ENCODE measurements at regions not wholly inside any gene's neighbourhood (a gene's known extent, or its start where the extent isn't known, plus 50 kb on each side); places are given as distances from the start of the nearest gene placed in this dataset.
"Not testable (repeated sequence)": the region's sequence is repeated elsewhere in the genome, so short reads cannot be mapped to it uniquely, and the experiment has no call there.

- H3K36me3 ChIP-seq (ENCODE audit: control insufficient read depth, insufficient read depth, low read length) = no peaks in the 10 kb centered on the region
- no peak overlapping the region for H3K9ac ChIP-seq (ENCODE audit: low read length)
- no peaks in the 10 kb centered on the region for H3K27me3 ChIP-seq (ENCODE audit: control insufficient read depth, insufficient read depth, low read length)
- no peak overlapping the region for H3K27ac ChIP-seq (ENCODE audit: low read depth, low read length)
- H3K4me1 ChIP-seq (ENCODE audit: control insufficient read depth, insufficient read depth, low read length) = no peaks in the 10 kb centered on the region
- H3K4me3 ChIP-seq (ENCODE audit: low read length) = no peak overlapping the region
Observed at GRCh38 chr10:34880817-34881216, 65.7 kb upstream of the PARD3 start.

- not testable (repeated sequence) for H3K27me3 ChIP-seq (ENCODE audit: control insufficient read depth, insufficient read depth, low read length); H3K27ac ChIP-seq (ENCODE audit: low read depth, low read length); H3K4me1 ChIP-seq (ENCODE audit: control insufficient read depth, insufficient read depth, low read length); H3K4me3 ChIP-seq (ENCODE audit: low read length); H3K9ac ChIP-seq (ENCODE audit: low read length); H3K36me3 ChIP-seq (ENCODE audit: control insufficient read depth, insufficient read depth, low read length)
Observed at GRCh38 chr10:34878651-34879050, 63.6 kb upstream of the PARD3 start.

GRCh38 chr10:34875061-34875460, 60.0 kb upstream of the PARD3 start:
- H3K9ac ChIP-seq (ENCODE audit: low read length) = no peak overlapping the region
- H3K4me3 ChIP-seq (ENCODE audit: low read length) = no peak overlapping the region

GRCh38 chr10:34872820-34873219, 57.7 kb upstream of the PARD3 start:
- H3K9ac ChIP-seq (ENCODE audit: low read length) = no peak overlapping the region
- no peaks in the 10 kb centered on the region for H3K4me1 ChIP-seq (ENCODE audit: control insufficient read depth, insufficient read depth, low read length)
- no peak overlapping the region for H3K27ac ChIP-seq (ENCODE audit: low read depth, low read length)
- H3K4me3 ChIP-seq (ENCODE audit: low read length) = no peak overlapping the region
- no peaks in the 10 kb centered on the region for H3K27me3 ChIP-seq (ENCODE audit: control insufficient read depth, insufficient read depth, low read length)
- no peaks in the 10 kb centered on the region for H3K36me3 ChIP-seq (ENCODE audit: control insufficient read depth, insufficient read depth, low read length)

More at GRCh38 chr10:34875061-34875460, 60.0 kb upstream of the PARD3 start:
- Histone ChIP-seq H3K27me3 (ENCODE audit: control insufficient read depth, insufficient read depth, low read length) (no peaks in the 10 kb centered on the region), H3K27ac (ENCODE audit: low read depth, low read length) (no peak overlapping the region), H3K36me3 (ENCODE audit: control insufficient read depth, insufficient read depth, low read length) (no peaks in the 10 kb centered on the region), H3K4me1 (ENCODE audit: control insufficient read depth, insufficient read depth, low read length) (no peaks in the 10 kb centered on the region)

- Histone ChIP-seq H3K27me3 (ENCODE audit: control insufficient read depth, insufficient read depth, low read length) (no peaks in the 10 kb centered on the region), H3K36me3 (ENCODE audit: control insufficient read depth, insufficient read depth, low read length) (no peaks in the 10 kb centered on the region), H3K4me1 (ENCODE audit: control insufficient read depth, insufficient read depth, low read length) (peaks cover 2% of the 10 kb centered on the region), H3K9ac (ENCODE audit: low read length) (no peak overlapping the region), H3K27ac (ENCODE audit: low read depth, low read length) (no peak overlapping the region), H3K4me3 (ENCODE audit: low read length) (no peak overlapping the region)
Observed at GRCh38 chr10:34869135-34869836, 54.2 kb upstream of the PARD3 start.

- Histone ChIP-seq H3K36me3 (ENCODE audit: control insufficient read depth, insufficient read depth, low read length) (no peaks in the 10 kb centered on the region), H3K27me3 (ENCODE audit: control insufficient read depth, insufficient read depth, low read length) (no peaks in the 10 kb centered on the region), H3K9ac (ENCODE audit: low read length) (no peak overlapping the region), H3K27ac (ENCODE audit: low read depth, low read length) (no peak overlapping the region), H3K4me1 (ENCODE audit: control insufficient read depth, insufficient read depth, low read length) (peaks cover 5% of the 10 kb centered on the region), H3K4me3 (ENCODE audit: low read length) (no peak overlapping the region)
Observed at GRCh38 chr10:34868589-34868988, 53.5 kb upstream of the PARD3 start.

GRCh38 chr10:34866848-34867247, 51.8 kb upstream of the PARD3 start:
- no peaks in the 10 kb centered on the region for H3K27me3 ChIP-seq (ENCODE audit: control insufficient read depth, insufficient read depth, low read length)
- no peak overlapping the region for H3K4me3 ChIP-seq (ENCODE audit: low read length)
- H3K36me3 ChIP-seq (ENCODE audit: control insufficient read depth, insufficient read depth, low read length) = no peaks in the 10 kb centered on the region
- no peak overlapping the region for H3K27ac ChIP-seq (ENCODE audit: low read depth, low read length)
- no peak overlapping the region for H3K9ac ChIP-seq (ENCODE audit: low read length)
- H3K4me1 ChIP-seq (ENCODE audit: control insufficient read depth, insufficient read depth, low read length) = peaks cover 5% of the 10 kb centered on the region

Measured in rectal smooth muscle tissue (tissue), 1 donor.